Retinal pigment epithelial cell (primary cell): ENCODE measurements at regions not wholly inside any gene's neighbourhood (a gene's known extent, or its start where the extent isn't known, plus 50 kb on each side); places are given as distances from the start of the nearest gene placed in this dataset.

Experiments
- DNase-seq: peaks from one replicate; pipeline ENCODE4 v3.0.0-alpha.2; 2010; ENCODE audit warnings: low read depth
- H3K4me3 ChIP-seq: 2 replicates; pipeline ENCODE4 v1.5.1; 2011; ENCODE audit warnings: mild to moderate bottlenecking, low read length, control low read depth, moderate library complexity
- CTCF ChIP-seq: conservative IDR thresholded peaks from 2 replicates; pipeline ENCODE4 v1.5.1; 2011; ENCODE audit warnings: low read depth, low read length, control low read depth, inconsistent platforms

GRCh38 chr22:48477031-48477721 is 1350.5 kb downstream of the BRD1 start:
- no peak for DNase-seq
- TF ChIP-seq CTCF = no peak
- no peak overlapping the region for H3K4me3 ChIP-seq

DNA sequence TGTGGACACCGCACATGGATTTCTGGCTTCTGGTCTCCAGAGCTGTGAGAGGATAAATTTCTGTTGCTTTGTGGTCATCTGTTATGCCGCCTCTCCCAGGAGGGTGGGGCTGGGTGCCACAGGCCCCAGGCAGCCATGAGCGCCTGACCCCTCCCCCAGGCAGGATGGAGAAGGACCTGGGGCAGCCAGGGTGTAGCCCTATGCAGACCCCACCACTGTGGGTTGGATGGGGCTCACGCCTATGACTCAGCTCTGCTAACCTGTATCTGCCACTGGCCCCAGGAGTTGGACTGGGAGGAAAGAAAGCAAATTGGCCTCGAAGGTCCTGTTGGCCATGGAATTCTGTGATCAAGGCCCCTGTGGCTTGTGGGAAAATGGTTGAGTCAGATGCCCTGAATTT is 1351.1 kb downstream of the BRD1 start:
- no peak overlapping the region for H3K4me3 ChIP-seq
- no peak for TF ChIP-seq CTCF
- no peak for DNase-seq

GRCh38 chr22:48475661-48476345 is 1351.9 kb downstream of the BRD1 start:
- DNase-seq = no peak
- TF ChIP-seq CTCF = no peak
- H3K4me3 ChIP-seq = no peak overlapping the region

GRCh38 chr22:48474881-48475280 is 1352.8 kb downstream of the BRD1 start:
- no peak overlapping the region for H3K4me3 ChIP-seq
- DNase-seq = no peak
- no peak for TF ChIP-seq CTCF

- DNase-seq = no peak
- TF ChIP-seq CTCF = no peak
- H3K4me3 ChIP-seq = no peak overlapping the region
These were observed 1354.5 kb downstream of the BRD1 start for GRCh38 chr22:48473202-48473601.

- TF ChIP-seq CTCF = no peak
- no peak for DNase-seq
- no peak overlapping the region for H3K4me3 ChIP-seq
These were observed 1363.4 kb downstream of the BRD1 start for GRCh38 chr22:48464246-48464645.
